ENCODE measurements at regions not wholly inside any gene's neighbourhood (a gene's known extent, or its start where the extent isn't known, plus 50 kb on each side); places are given as distances from the start of the nearest gene placed in this dataset.

GRCh38 chr1:163444665-163445064, 122.9 kb downstream of the NUF2 start:
- no peaks in the 10 kb centered on the region for H3K79me2 ChIP-seq (ENCODE audit: insufficient read depth, low read depth, low read length)
- ChIA-PET CTCF (ENCODE audit: unreplicated experiment) (no interaction called here), POLR2A (no interaction called here)
- H3K4me3 ChIP-seq (ENCODE audit: low read depth, low read length, poor library complexity, severe bottlenecking) = no peak overlapping the region
- BruUV-seq (replicated peaks) = no TSS peak
- H3K4me1 ChIP-seq (ENCODE audit: insufficient read depth, low read length, poor library complexity, severe bottlenecking) = no peaks in the 10 kb centered on the region
- no peak overlapping the region for H3K4me2 ChIP-seq (ENCODE audit: low read length)
- no peaks in the 10 kb centered on the region for H3K9me2 ChIP-seq (ENCODE audit: insufficient read depth, low read length)
- H2AFZ ChIP-seq (ENCODE audit: low read length) = no peak overlapping the region
- H3K9me3 ChIP-seq (ENCODE audit: low read length) = no peaks in the 10 kb centered on the region
- DNase-seq (ENCODE audit: low spot score) = no peak
- no peaks in the 10 kb centered on the region for H4K20me1 ChIP-seq (ENCODE audit: insufficient read depth, low read length)
- TF ChIP-seq EZH2phosphoT487 (IDR thresholded peaks at IDR 0.05; ENCODE audit: borderline replicate concordance, low read depth, low read length) = no peak
- no peak for TF ChIP-seq CTCF (conservative IDR thresholded peaks at IDR 0.05; ENCODE audit: low read length)
- H3K36me3 ChIP-seq (ENCODE audit: insufficient read depth, low read length) = no peaks in the 10 kb centered on the region
- intact Hi-C loops (cut with micrococcal nuclease; ENCODE audit: unreplicated experiment) = no loop called here
- no peak overlapping the region for H3K27ac ChIP-seq (ENCODE audit: low read depth, low read length, poor library complexity, severe bottlenecking)

DNA sequence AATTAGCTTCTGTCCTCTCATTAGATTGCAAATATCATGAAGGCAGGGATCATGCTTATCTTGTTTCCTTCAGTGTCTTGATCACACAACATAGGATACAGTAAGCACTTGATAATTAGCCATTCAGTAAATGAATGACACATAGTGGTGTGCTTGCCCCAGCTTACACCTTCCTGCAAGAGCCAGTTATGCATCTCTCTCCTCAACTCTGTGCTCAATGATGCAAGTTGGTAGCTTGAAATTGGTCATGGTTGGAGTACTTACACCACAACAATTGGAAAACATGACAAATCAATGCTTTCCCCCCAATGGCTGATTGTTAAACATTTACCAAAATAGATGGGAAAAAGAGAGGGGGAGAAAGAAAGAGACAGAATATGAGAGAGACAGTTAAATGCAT, 129.2 kb downstream of the NUF2 start:
- TF ChIP-seq CTCF (conservative IDR thresholded peaks at IDR 0.05; ENCODE audit: low read length) = no peak
- TF ChIP-seq EZH2phosphoT487 (IDR thresholded peaks at IDR 0.05; ENCODE audit: borderline replicate concordance, low read depth, low read length) = no peak
- Histone ChIP-seq H3K4me1 (ENCODE audit: insufficient read depth, low read length, poor library complexity, severe bottlenecking) (no peaks in the 10 kb centered on the region), H4K20me1 (ENCODE audit: insufficient read depth, low read length) (no peaks in the 10 kb centered on the region), H3K79me2 (ENCODE audit: insufficient read depth, low read depth, low read length) (no peaks in the 10 kb centered on the region), H2AFZ (ENCODE audit: low read length) (no peak overlapping the region), H3K9me2 (ENCODE audit: insufficient read depth, low read length) (no peaks in the 10 kb centered on the region), H3K27ac (ENCODE audit: low read depth, low read length, poor library complexity, severe bottlenecking) (no peak overlapping the region), H3K36me3 (ENCODE audit: insufficient read depth, low read length) (no peaks in the 10 kb centered on the region), H3K9me3 (ENCODE audit: low read length) (no peaks in the 10 kb centered on the region), H3K4me3 (ENCODE audit: low read depth, low read length, poor library complexity, severe bottlenecking) (no peak overlapping the region), H3K4me2 (ENCODE audit: low read length) (no peak overlapping the region)
- intact Hi-C loops (cut with micrococcal nuclease; ENCODE audit: unreplicated experiment) = no loop called here
- BruUV-seq (replicated peaks) = no TSS peak
- POLR2A ChIA-PET = no interaction called here
- no peak for DNase-seq (ENCODE audit: low spot score)
- CTCF ChIA-PET (ENCODE audit: unreplicated experiment) = no interaction called here

- H2AFZ ChIP-seq (ENCODE audit: low read length) = no peak overlapping the region
- CTCF ChIA-PET (ENCODE audit: unreplicated experiment) = no interaction called here
- POLR2A ChIA-PET = interaction anchor here (0.6 to 0.7 kb wide), 2 partner anchors 84 to 1025 kb away, joined by 3 to 8 read pairs; no protein-coding TSS in a partner anchor
Measured at GRCh38 chr1:163459539-163459938, 137.8 kb downstream of the NUF2 start.

More at GRCh38 chr1:163459539-163459938, 137.8 kb downstream of the NUF2 start:
- no peak overlapping the region for H3K4me2 ChIP-seq (ENCODE audit: low read length)
- no peaks in the 10 kb centered on the region for H3K9me3 ChIP-seq (ENCODE audit: low read length)
- no TSS peak for BruUV-seq (replicated peaks)
- H4K20me1 ChIP-seq (ENCODE audit: insufficient read depth, low read length) = no peaks in the 10 kb centered on the region
- no peaks in the 10 kb centered on the region for H3K9me2 ChIP-seq (ENCODE audit: insufficient read depth, low read length)
- intact Hi-C loops (cut with micrococcal nuclease; ENCODE audit: unreplicated experiment) = no loop called here
- no peak for DNase-seq (ENCODE audit: low spot score)
- H3K4me1 ChIP-seq (ENCODE audit: insufficient read depth, low read length, poor library complexity, severe bottlenecking) = no peaks in the 10 kb centered on the region
- H3K36me3 ChIP-seq (ENCODE audit: insufficient read depth, low read length) = no peaks in the 10 kb centered on the region
- TF ChIP-seq EZH2phosphoT487 (IDR thresholded peaks at IDR 0.05; ENCODE audit: borderline replicate concordance, low read depth, low read length) (no peak), CTCF (conservative IDR thresholded peaks at IDR 0.05; ENCODE audit: low read length) (no peak)
- H3K27ac ChIP-seq (ENCODE audit: low read depth, low read length, poor library complexity, severe bottlenecking) = no peak overlapping the region
- H3K4me3 ChIP-seq (ENCODE audit: low read depth, low read length, poor library complexity, severe bottlenecking) = no peak overlapping the region
- no peaks in the 10 kb centered on the region for H3K79me2 ChIP-seq (ENCODE audit: insufficient read depth, low read depth, low read length)
